ENCODE measurements at regions not wholly inside any gene's neighbourhood (a gene's known extent, or its start where the extent isn't known, plus 50 kb on each side); places are given as distances from the start of the nearest gene placed in this dataset.

DNA sequence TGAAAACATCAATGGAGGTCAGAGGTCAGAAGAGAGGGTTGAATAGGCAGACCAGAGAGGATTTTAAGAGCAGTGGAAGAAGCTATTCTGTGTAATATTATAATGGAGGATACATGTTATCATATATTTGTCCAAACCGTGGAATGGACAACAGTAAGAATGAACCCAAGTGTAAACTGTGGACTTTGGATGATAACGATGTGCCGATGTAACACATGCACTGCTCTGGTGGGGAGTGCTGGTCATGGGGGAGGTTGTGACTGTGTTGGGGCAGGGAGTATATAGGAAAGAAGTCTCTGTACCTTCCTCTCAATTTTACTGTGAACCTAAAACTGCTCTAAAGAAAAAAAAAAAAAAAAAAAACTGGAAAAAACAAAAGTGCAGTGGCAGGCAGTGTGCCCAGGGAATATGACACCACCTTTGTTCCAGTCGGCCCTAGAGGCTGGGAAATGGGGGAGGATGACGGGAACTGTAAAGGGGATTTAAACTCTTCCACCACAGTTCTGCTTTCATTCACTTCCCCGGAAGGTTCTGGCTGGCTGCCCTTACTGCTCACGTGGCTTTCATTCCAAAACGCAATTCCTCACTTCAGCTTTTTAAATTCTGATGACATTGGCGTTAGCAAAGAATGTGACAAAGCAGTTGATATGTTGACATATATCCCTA is 113.7 kb upstream of the ANKRD1 start:
- Histone ChIP-seq H3K9me3 (ENCODE audit: control insufficient read depth in 4 of 4, low read length in 3 of 4) (no peaks in the 10 kb centered on the region), H3K4me3 (ENCODE audit: low read depth in 1 of 3, low read length in 3 of 3) (no peak overlapping the region), H3K27ac (ENCODE audit: low read depth in 1 of 2, low read length in 2 of 2) (no peak overlapping the region), H3K27me3 (ENCODE audit: control insufficient read depth in 4 of 4, insufficient read depth in 4 of 4, low read length in 3 of 4) (no peaks in the 10 kb centered on the region), H3K9ac (ENCODE audit: low read depth in 1 of 2, low read length in 2 of 2) (no peak overlapping the region), H3K4me1 (ENCODE audit: control insufficient read depth in 4 of 4, insufficient read depth in 4 of 4, low read length in 3 of 4) (no peaks in the 10 kb centered on the region), H3K36me3 (ENCODE audit: control insufficient read depth in 4 of 4, insufficient read depth in 3 of 4, low read depth in 1 of 4, low read length in 3 of 4) (no peaks in the 10 kb centered on the region)
- 31% methylated on average over 9 of the region's 9 CpGs for WGBS
- DNase-seq (ENCODE audit: low spot score), result no peak
- TF ChIP-seq, protein P1, sequence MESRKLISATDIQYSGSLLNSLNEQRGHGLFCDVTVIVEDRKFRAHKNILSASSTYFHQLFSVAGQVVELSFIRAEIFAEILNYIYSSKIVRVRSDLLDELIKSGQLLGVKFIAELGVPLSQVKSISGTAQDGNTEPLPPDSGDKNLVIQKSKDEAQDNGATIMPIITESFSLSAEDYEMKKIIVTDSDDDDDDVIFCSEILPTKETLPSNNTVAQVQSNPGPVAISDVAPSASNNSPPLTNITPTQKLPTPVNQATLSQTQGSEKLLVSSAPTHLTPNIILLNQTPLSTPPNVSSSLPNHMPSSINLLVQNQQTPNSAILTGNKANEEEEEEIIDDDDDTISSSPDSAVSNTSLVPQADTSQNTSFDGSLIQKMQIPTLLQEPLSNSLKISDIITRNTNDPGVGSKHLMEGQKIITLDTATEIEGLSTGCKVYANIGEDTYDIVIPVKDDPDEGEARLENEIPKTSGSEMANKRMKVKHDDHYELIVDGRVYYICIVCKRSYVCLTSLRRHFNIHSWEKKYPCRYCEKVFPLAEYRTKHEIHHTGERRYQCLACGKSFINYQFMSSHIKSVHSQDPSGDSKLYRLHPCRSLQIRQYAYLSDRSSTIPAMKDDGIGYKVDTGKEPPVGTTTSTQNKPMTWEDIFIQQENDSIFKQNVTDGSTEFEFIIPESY (IDR thresholded peaks at IDR 0.05), result no peak
- no peak for TF ChIP-seq MAX (IDR thresholded peaks at IDR 0.05)
- no peak for TF ChIP-seq YY1 (IDR thresholded peaks at IDR 0.05)
- no peak for TF ChIP-seq RAD21 (IDR thresholded peaks at IDR 0.05)
- TF ChIP-seq GABPA (IDR thresholded peaks at IDR 0.05 in 1 of 2, conservative IDR thresholded peaks at IDR 0.05 in 1 of 2), result no peak
- TF ChIP-seq HNF4A (conservative IDR thresholded peaks at IDR 0.05), result peak in 1 of 2 donors; percentile 39
- no peak for TF ChIP-seq NR2F2 (IDR thresholded peaks at IDR 0.05)

GRCh38 chr10:91035650-91036292 is 114.9 kb upstream of the ANKRD1 start:
- DNase-seq (ENCODE audit: low spot score), result no peak
- Histone ChIP-seq H3K27ac (ENCODE audit: low read depth in 1 of 2, low read length in 2 of 2) (no peak overlapping the region), H3K27me3 (ENCODE audit: control insufficient read depth in 4 of 4, insufficient read depth in 4 of 4, low read length in 3 of 4) (no peaks in the 10 kb centered on the region), H3K9me3 (ENCODE audit: control insufficient read depth in 4 of 4, low read length in 3 of 4) (no peaks in the 10 kb centered on the region), H3K4me3 (ENCODE audit: low read depth in 1 of 3, low read length in 3 of 3) (no peak overlapping the region), H3K9ac (ENCODE audit: low read depth in 1 of 2, low read length in 2 of 2) (no peak overlapping the region), H3K4me1 (ENCODE audit: control insufficient read depth in 4 of 4, insufficient read depth in 4 of 4, low read length in 3 of 4) (no peaks in the 10 kb centered on the region), H3K36me3 (ENCODE audit: control insufficient read depth in 4 of 4, insufficient read depth in 3 of 4, low read depth in 1 of 4, low read length in 3 of 4) (no peaks in the 10 kb centered on the region)
- TF ChIP-seq EGR1 (IDR thresholded peaks at IDR 0.05; ENCODE audit: low read depth in 2 of 2) (no peak), RAD21 (IDR thresholded peaks at IDR 0.05) (no peak), NR2F2 (IDR thresholded peaks at IDR 0.05) (no peak), FOXA2 (IDR thresholded peaks at IDR 0.05) (no peak), HNF4A (conservative IDR thresholded peaks at IDR 0.05) (no peak), HNF4G (IDR thresholded peaks at IDR 0.05) (no peak)
- TF ChIP-seq, protein P2, sequence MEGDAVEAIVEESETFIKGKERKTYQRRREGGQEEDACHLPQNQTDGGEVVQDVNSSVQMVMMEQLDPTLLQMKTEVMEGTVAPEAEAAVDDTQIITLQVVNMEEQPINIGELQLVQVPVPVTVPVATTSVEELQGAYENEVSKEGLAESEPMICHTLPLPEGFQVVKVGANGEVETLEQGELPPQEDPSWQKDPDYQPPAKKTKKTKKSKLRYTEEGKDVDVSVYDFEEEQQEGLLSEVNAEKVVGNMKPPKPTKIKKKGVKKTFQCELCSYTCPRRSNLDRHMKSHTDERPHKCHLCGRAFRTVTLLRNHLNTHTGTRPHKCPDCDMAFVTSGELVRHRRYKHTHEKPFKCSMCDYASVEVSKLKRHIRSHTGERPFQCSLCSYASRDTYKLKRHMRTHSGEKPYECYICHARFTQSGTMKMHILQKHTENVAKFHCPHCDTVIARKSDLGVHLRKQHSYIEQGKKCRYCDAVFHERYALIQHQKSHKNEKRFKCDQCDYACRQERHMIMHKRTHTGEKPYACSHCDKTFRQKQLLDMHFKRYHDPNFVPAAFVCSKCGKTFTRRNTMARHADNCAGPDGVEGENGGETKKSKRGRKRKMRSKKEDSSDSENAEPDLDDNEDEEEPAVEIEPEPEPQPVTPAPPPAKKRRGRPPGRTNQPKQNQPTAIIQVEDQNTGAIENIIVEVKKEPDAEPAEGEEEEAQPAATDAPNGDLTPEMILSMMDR (IDR thresholded peaks at IDR 0.05; ENCODE audit: low read depth, low read length, missing input control), result no peak
- TF ChIP-seq, protein P1 (IDR thresholded peaks at IDR 0.05), result no peak
- WGBS, result 86% methylated on average over 8 of the region's 8 CpGs
